Fibroblast of lung (primary cell): ENCODE measurements at regions not wholly inside any gene's neighbourhood (a gene's known extent, or its start where the extent isn't known, plus 50 kb on each side); places are given as distances from the start of the nearest gene placed in this dataset.

Experiments used
- CTCF ChIP-seq, 2 donors: IDR thresholded peaks in 1 of 2; conservative IDR thresholded peaks in 1 of 2; 1 replicate in 1 of 2; 2 replicates in 1 of 2; pipeline ENCODE4 v1.5.1; 2011 to 2012; ENCODE audit warnings: low read length in 2 of 2, control low read depth in 1 of 2, inconsistent platforms in 1 of 2, low read depth in 1 of 2, mild to moderate bottlenecking in 1 of 2
- EZH2 ChIP-seq: IDR thresholded peaks from 2 replicates; pipeline ENCODE4 v1.5.1; 2012; ENCODE audit warnings: low read length, control low read depth, mild to moderate bottlenecking; ENCODE audit errors: missing control alignments

DNA sequence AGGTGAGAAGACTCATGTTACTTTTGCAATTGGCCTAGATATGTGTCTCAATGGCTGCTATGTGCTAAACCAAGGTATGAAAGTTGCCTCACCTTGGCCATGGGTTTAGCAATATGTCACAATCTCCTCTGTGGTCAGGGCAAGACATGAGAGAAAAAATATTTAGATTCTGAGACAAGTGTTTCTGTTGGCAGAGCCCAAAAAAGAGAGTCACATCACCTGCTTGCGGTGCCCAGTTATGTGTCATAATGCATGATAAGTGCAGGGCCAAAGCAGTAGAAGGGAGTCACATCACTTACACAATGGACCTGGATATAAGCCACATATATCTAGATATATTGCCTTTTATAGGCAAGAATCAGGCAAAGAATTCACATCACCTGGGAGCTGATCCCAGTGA lies 894.1 kb upstream of the AMELY start:
- TF ChIP-seq CTCF (conservative IDR thresholded peaks at IDR 0.05 in 1 of 2, IDR thresholded peaks at IDR 0.05 in 1 of 2; ENCODE audit: low read depth in 1 of 2, low read length in 2 of 2) (no peak), EZH2 (no peak)
